Suprapubic skin (tissue), 4 donors: ENCODE measurements at regions not wholly inside any gene's neighbourhood (a gene's known extent, or its start where the extent isn't known, plus 50 kb on each side); places are given as distances from the start of the nearest gene placed in this dataset.

Source experiments
- DNase-seq, 2 donors: peaks; one replicate each; pipeline ENCODE4 v3.0.0-alpha.2; 2019; ENCODE audit warnings: low spot score in 2 of 2
- H3K27ac ChIP-seq: fragments of 200-600 bp; sonication (generic); one replicate; pipeline ENCODE4 v1.5.1; 2019
- H3K27me3 ChIP-seq: fragments of 200-600 bp; sonication (generic); one replicate; pipeline ENCODE4 v1.5.1; 2019
- H3K36me3 ChIP-seq: fragments of 200-600 bp; sonication (generic); one replicate; pipeline ENCODE4 v1.5.1; 2019
- H3K4me1 ChIP-seq: fragments of 200-600 bp; sonication (generic); one replicate; pipeline ENCODE4 v1.5.1; 2019
- H3K4me3 ChIP-seq: fragments of 200-600 bp; sonication (generic); one replicate; pipeline ENCODE4 v1.5.1; 2019; ENCODE audit warnings: mild to moderate bottlenecking
- H3K9me3 ChIP-seq: fragments of 200-600 bp; sonication (generic); one replicate; pipeline ENCODE4 v1.5.1; 2019
- EP300 ChIP-seq: sonication (generic); formaldehyde crosslinking; IDR thresholded peaks from one replicate; pipeline ENCODE4 v1.6.1; 2017; ENCODE audit warnings: antibody characterized with exemption
- POLR2A ChIP-seq, 2 donors: fragments of 450-650 bp; IDR thresholded peaks; one replicate each; pipeline ENCODE4 v1.6.1; 2017; ENCODE audit warnings: antibody characterized with exemption in 2 of 2, mild to moderate bottlenecking in 2 of 2, moderate library complexity in 2 of 2
- POLR2AphosphoS5 ChIP-seq, 3 donors: sonication (generic); formaldehyde crosslinking; IDR thresholded peaks; one replicate each; pipeline ENCODE4 v1.6.1; 2017; ENCODE audit warnings: antibody characterized with exemption in 3 of 3
- WGBS: methylation state at CpG from one replicate; pipeline ENCODE4 v1.1.5; 2018; 5-methylcytosine and 5-hydroxymethylcytosine counted together
- TF ChIP-seq, protein P1 (sequence below), 2 donors: fragments of 200-600 bp in 1 of 2; fragments of 450-650 bp in 1 of 2; sonication (generic) in 1 of 2; IDR thresholded peaks; one replicate each; pipeline ENCODE4 v1.5.1; 2016 to 2019; ENCODE audit warnings: antibody characterized with exemption in 2 of 2, mild to moderate bottlenecking in 1 of 2, moderate library complexity in 1 of 2

DNA sequence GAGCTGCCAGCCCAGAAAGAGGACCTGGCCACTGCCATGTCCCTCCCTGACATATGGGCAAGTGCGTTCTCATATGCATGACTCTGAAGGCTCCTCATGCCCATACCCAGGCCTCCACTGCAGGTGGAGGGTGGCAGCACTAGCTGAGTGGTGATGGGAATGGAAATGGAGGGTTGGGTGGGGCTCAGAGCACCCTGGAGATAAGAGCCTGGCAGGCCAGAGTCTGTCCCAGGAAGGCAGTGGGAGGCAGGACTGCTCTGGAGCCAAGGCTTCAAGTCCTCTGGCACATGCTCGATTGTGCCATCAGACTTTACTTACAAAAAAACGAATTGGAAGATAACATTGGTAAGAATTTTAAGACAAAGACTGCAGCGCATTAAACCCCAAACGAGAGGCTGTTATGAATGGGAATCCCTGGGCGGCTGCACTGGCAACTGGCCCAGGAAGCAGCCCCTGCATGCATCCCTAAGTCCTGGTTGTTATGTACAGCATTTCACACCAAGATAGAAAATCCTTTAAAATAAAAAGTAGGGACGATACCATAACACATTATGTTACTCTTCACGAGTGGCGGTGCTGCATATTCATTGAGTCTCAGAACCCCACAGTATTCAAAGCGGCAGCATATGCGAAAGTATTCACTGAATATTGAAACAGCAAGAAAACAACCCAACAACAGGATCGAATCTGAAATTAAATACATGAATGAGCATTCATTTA lies 81.7 kb upstream of the FAM98A start:
- Histone ChIP-seq H3K36me3 (no peaks in the 10 kb centered on the region), H3K9me3 (no peaks in the 10 kb centered on the region), H3K4me3 (no peak overlapping the region), H3K27ac (no peak overlapping the region), H3K4me1 (no peaks in the 10 kb centered on the region), H3K27me3 (no peaks in the 10 kb centered on the region)
- no peak for DNase-seq
- TF ChIP-seq, protein P1, sequence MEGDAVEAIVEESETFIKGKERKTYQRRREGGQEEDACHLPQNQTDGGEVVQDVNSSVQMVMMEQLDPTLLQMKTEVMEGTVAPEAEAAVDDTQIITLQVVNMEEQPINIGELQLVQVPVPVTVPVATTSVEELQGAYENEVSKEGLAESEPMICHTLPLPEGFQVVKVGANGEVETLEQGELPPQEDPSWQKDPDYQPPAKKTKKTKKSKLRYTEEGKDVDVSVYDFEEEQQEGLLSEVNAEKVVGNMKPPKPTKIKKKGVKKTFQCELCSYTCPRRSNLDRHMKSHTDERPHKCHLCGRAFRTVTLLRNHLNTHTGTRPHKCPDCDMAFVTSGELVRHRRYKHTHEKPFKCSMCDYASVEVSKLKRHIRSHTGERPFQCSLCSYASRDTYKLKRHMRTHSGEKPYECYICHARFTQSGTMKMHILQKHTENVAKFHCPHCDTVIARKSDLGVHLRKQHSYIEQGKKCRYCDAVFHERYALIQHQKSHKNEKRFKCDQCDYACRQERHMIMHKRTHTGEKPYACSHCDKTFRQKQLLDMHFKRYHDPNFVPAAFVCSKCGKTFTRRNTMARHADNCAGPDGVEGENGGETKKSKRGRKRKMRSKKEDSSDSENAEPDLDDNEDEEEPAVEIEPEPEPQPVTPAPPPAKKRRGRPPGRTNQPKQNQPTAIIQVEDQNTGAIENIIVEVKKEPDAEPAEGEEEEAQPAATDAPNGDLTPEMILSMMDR (IDR thresholded peaks at IDR 0.05) = no peak
- TF ChIP-seq POLR2AphosphoS5 (IDR thresholded peaks at IDR 0.05) = no peak
- 60% methylated on average over 12 of the region's 12 CpGs for WGBS

DNA sequence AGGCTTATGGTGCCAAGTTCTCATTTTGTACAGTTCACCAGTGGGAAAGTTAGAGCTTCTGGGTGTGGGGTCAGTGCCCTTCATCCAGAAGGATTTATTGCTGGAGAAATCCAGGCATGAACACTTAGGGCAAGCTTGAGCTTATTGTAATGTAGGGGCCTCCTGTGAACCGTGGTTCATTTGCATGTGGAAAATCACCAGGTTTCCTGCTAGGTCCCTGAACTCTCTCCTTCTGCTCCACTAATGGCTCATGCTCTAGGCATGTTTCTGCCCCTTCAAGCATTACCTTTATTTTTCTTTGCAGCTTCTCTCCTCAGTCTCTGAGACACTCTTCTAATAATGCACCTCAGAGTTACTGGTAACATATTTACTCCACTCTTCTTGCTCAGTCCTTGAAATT lies 79.3 kb upstream of the FAM98A start:
- Histone ChIP-seq H3K9me3 (no peaks in the 10 kb centered on the region), H3K4me3 (no peak overlapping the region), H3K36me3 (no peaks in the 10 kb centered on the region), H3K4me1 (no peaks in the 10 kb centered on the region), H3K27ac (no peak overlapping the region), H3K27me3 (no peaks in the 10 kb centered on the region)
- DNase-seq = no peak
- TF ChIP-seq POLR2AphosphoS5 (IDR thresholded peaks at IDR 0.05) (no peak), EP300 (no peak), POLR2A (IDR thresholded peaks at IDR 0.05) (no peak)
- TF ChIP-seq, protein P1 (IDR thresholded peaks at IDR 0.05) = no peak
- 27% methylated on average over 1 of the region's 1 CpG for WGBS

DNA sequence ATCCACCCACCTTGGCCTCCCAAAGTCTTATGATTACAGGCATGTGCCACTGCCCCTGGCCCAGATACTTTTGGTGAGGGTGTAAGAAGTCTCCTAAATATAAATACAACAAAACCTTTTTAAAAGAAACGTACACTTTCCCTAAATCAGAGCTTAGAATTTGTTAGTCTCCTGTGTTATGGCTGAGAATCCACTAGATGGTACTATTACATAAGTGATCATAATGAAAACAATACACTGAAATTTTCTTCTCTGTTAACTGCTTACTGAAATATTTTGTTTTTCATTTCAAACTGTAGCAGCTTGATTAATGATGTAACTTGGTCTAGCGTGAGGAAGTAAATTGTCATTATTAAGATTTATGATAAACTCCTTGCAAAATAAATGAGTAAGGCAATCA lies 74.8 kb upstream of the FAM98A start:
- DNase-seq = no peak
- no peak overlapping the region for H3K27ac ChIP-seq
- no peak for TF ChIP-seq EP300
- TF ChIP-seq POLR2A (IDR thresholded peaks at IDR 0.05) = no peak
- no peak for TF ChIP-seq POLR2AphosphoS5 (IDR thresholded peaks at IDR 0.05)
- no peaks in the 10 kb centered on the region for H3K36me3 ChIP-seq
- H3K27me3 ChIP-seq = no peaks in the 10 kb centered on the region
- no peaks in the 10 kb centered on the region for H3K9me3 ChIP-seq
- no peak overlapping the region for H3K4me3 ChIP-seq
- 4% methylated on average over 2 of the region's 2 CpGs for WGBS
- no peaks in the 10 kb centered on the region for H3K4me1 ChIP-seq

DNA sequence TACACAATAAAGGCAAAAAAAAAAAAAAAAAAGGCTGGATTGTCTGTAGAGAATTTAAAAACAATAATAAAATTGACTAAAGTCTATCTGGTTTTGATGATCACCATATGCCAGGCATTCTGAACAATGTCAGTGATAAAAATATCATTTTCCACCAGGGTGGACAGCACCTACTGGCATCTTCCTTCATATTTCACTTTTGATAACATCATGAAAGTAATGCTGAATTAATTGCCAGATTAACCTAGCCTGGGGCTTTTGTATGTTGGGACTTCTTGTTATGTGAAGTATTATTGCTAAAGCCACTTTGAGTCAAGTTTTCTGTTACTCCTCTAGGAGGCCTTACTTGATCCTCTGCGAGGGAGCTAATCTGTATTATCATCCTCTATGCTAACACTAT lies 73.8 kb upstream of the FAM98A start:
- WGBS = 81% methylated on average over 1 of the region's 1 CpG
- no peak for DNase-seq
- Histone ChIP-seq H3K9me3 (no peaks in the 10 kb centered on the region), H3K36me3 (no peaks in the 10 kb centered on the region), H3K4me3 (no peak overlapping the region), H3K4me1 (no peaks in the 10 kb centered on the region), H3K27me3 (no peaks in the 10 kb centered on the region), H3K27ac (no peak overlapping the region)
- TF ChIP-seq, protein P1 (IDR thresholded peaks at IDR 0.05) = no peak

DNA sequence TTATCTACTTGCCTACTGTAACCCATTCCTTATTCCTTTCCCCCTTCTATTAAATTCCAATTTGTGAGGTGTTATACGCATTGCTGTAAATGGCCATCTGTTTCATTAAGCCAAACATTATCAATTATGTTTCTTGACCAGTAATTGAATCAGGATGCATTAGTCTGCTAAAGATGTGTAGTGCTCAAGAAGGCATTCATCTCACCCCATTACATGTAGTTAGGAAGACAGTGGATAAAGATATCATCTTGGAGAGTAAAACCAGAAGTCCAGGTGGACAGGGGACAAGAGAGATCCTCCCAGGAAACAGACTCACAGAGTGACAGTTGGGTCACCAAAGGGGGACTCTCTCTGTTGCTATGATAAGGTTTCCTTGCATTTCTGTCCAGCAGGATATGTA lies 73.3 kb upstream of the FAM98A start:
- no peak for DNase-seq
- TF ChIP-seq POLR2A (IDR thresholded peaks at IDR 0.05) = no peak
- TF ChIP-seq POLR2AphosphoS5 (IDR thresholded peaks at IDR 0.05) = no peak
- no peak for TF ChIP-seq EP300
- Histone ChIP-seq H3K27ac (no peak overlapping the region), H3K9me3 (no peaks in the 10 kb centered on the region), H3K27me3 (no peaks in the 10 kb centered on the region), H3K36me3 (no peaks in the 10 kb centered on the region), H3K4me3 (no peak overlapping the region), H3K4me1 (no peaks in the 10 kb centered on the region)
- 89% methylated on average over 1 of the region's 1 CpG for WGBS

DNA sequence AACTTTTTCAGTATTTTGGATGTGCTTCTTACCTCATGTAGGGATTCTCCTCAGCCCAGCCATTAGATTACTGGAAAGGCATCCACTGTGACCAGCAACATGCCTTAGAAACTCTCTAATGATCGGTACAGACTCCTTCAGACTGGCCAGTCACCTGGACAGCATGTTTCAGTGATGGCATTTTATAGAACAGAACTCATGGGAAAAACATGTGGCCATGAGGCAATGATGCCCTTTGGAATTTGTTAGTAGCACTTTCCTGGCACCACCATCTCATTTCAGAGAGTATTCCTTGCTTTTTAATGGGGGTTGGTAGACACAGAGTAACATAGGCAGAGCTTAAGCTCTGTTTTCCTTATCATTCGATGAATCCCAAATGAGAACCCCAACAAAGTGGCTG lies 72.1 kb upstream of the FAM98A start:
- H3K9me3 ChIP-seq = no peaks in the 10 kb centered on the region
- no peak for TF ChIP-seq EP300
- no peak for TF ChIP-seq POLR2AphosphoS5 (IDR thresholded peaks at IDR 0.05)
- H3K27me3 ChIP-seq = no peaks in the 10 kb centered on the region
- H3K4me3 ChIP-seq = no peak overlapping the region
- H3K4me1 ChIP-seq = no peaks in the 10 kb centered on the region
- H3K27ac ChIP-seq = no peak overlapping the region
- WGBS = 98% methylated on average over 2 of the region's 2 CpGs
- no peaks in the 10 kb centered on the region for H3K36me3 ChIP-seq
- no peak for DNase-seq

DNA sequence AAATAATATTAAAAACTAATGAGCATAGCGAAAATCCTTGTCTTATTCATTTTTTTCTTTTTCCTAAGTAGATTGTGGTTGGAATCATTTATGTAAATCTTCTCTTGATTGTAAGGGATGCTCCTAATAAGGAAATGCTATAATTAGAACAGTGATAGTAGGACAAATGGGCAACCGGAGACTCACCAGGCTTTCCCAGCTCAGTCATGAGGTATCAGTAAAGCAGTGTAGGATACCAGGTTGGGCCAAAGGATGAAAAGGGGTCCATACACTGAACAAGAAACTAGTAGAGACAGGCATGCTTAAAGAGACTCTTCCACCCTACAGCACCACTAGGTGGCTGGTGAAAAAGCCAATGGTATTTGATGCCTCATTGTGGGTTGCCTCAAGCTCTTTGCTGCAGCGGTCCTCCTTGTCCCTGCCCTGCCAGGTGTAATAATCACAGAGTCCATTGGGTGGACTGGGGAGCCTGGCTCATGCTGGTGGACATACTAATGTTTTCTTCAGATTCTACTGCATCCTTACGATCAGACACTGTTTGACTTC lies 71.4 kb upstream of the FAM98A start:
- TF ChIP-seq, protein P1 (IDR thresholded peaks at IDR 0.05) = no peak
- TF ChIP-seq POLR2A (IDR thresholded peaks at IDR 0.05) = no peak
- no peak for TF ChIP-seq POLR2AphosphoS5 (IDR thresholded peaks at IDR 0.05)
- TF ChIP-seq EP300 = no peak
- Histone ChIP-seq H3K36me3 (no peaks in the 10 kb centered on the region), H3K4me3 (no peak overlapping the region), H3K27me3 (no peaks in the 10 kb centered on the region), H3K27ac (no peak overlapping the region), H3K4me1 (no peaks in the 10 kb centered on the region), H3K9me3 (peaks cover 2% of the 10 kb centered on the region)
- DNase-seq = no peak
- WGBS = 75% methylated on average over 4 of the region's 4 CpGs
